NT2/D1 (cell line): ENCODE measurements at regions not wholly inside any gene's neighbourhood (a gene's known extent, or its start where the extent isn't known, plus 50 kb on each side); places are given as distances from the start of the nearest gene placed in this dataset.

Experiments used
- SUZ12 ChIP-seq: IDR thresholded peaks from 2 replicates; pipeline ENCODE4 v1.6.1; 2011; ENCODE audit not compliant: insufficient read length, insufficient read depth; ENCODE audit errors: extremely low read depth
- YY1 ChIP-seq: IDR thresholded peaks from 2 replicates; pipeline ENCODE4 v1.6.1; 2011; ENCODE audit not compliant: insufficient read length, insufficient read depth
- ZNF274 ChIP-seq: IDR thresholded peaks from 2 replicates; pipeline ENCODE4 v1.6.1; 2011; ENCODE audit warnings: mild to moderate bottlenecking, low read depth, low read length

GRCh38 chr4:92186239-92186638 is 117.5 kb upstream of the GRID2 start:
- TF ChIP-seq YY1 = no peak
- no peak for TF ChIP-seq SUZ12
- no peak for TF ChIP-seq ZNF274
